ENCODE measurements at regions not wholly inside any gene's neighbourhood (a gene's known extent, or its start where the extent isn't known, plus 50 kb on each side); places are given as distances from the start of the nearest gene placed in this dataset.

- Histone ChIP-seq H3K9me1 (replicated peaks; ENCODE audit: control insufficient read depth, extremely low read depth, insufficient read depth, low read length) (no peaks in the 10 kb centered on the region), H2AFZ (ENCODE audit: low read depth, low read length) (no peak overlapping the region), H3K27ac (ENCODE audit: insufficient read depth, low read depth, low read length) (no peak overlapping the region), H3K27me3 (ENCODE audit: control insufficient read depth in 2 of 2, insufficient read depth in 2 of 2, low read length in 2 of 2) (no peaks in the 10 kb centered on the region), H3K36me3 (ENCODE audit: control insufficient read depth in 2 of 2, extremely low read depth in 1 of 2, insufficient read depth in 2 of 2, low read length in 2 of 2) (no peaks in the 10 kb centered on the region), H3K79me2 (ENCODE audit: control insufficient read depth, insufficient read depth, low read length) (no peaks in the 10 kb centered on the region), H3K9ac (replicated peaks; ENCODE audit: extremely low read depth, insufficient read depth, low read length) (no peak overlapping the region), H3K4me1 (ENCODE audit: control insufficient read depth, extremely low read depth, insufficient read depth, low read length) (no peaks in the 10 kb centered on the region), H3K4me2 (ENCODE audit: insufficient read depth, low read length) (no peak overlapping the region), H3K9me3 (replicated peaks; ENCODE audit: control insufficient read depth, insufficient read depth, low read length) (peaks cover 9% of the 10 kb centered on the region), H4K20me1 (replicated peaks; ENCODE audit: control insufficient read depth, extremely low read depth, insufficient read depth, low read length) (no peaks in the 10 kb centered on the region), H3K4me3 (replicated peaks in 1 of 3; ENCODE audit: insufficient read depth in 1 of 3, low read depth in 1 of 3, low read length in 3 of 3) (no peak overlapping the region)
- BruUV-seq (replicated peaks), result no TSS peak
- intact Hi-C loops (cut with micrococcal nuclease) (no loop called here), dilution Hi-C loops (cut with MboI; ENCODE audit: extremely low pct_ligation_motif_present, low sequenced_read_pairs) (no loop called here)
- TF ChIP-seq POLR2A (IDR thresholded peaks at IDR 0.05; ENCODE audit: low read depth, low read length) (no peak), MYC (IDR thresholded peaks at IDR 0.05; ENCODE audit: low read depth, low read length) (no peak), CTCF (IDR thresholded peaks at IDR 0.05; ENCODE audit: extremely low read depth in 1 of 2, insufficient read depth in 1 of 2, low read depth in 1 of 2, low read length in 2 of 2) (no peak), POLR2AphosphoS5 (IDR thresholded peaks at IDR 0.05; ENCODE audit: insufficient read depth, low read depth, low read length) (no peak), FOS (IDR thresholded peaks at IDR 0.05; ENCODE audit: borderline replicate concordance, insufficient read depth, low read length) (no peak), EZH2 (IDR thresholded peaks at IDR 0.05; ENCODE audit: borderline replicate concordance, low read depth, low read length, severe bottlenecking) (no peak), GATA2 (IDR thresholded peaks at IDR 0.05; ENCODE audit: insufficient read depth, insufficient read length, low read depth, low read length) (no peak), JUN (IDR thresholded peaks at IDR 0.05; ENCODE audit: borderline replicate concordance, insufficient read depth, insufficient read length, low read depth) (no peak), MAX (IDR thresholded peaks at IDR 0.05; ENCODE audit: insufficient read depth, insufficient read length) (no peak)
- DNase-seq (ENCODE audit: low read depth, low spot score) (no peak), FAIRE-seq (no peak)
- POLR2A ChIA-PET, result no interaction called here
- CTCF ChIA-PET, result no interaction called here
Observed at GRCh38 chr10:131418681-131419080, 107.2 kb upstream of the TCERG1L start.
